Prostate gland (tissue), 2 donors: ENCODE measurements at regions not wholly inside any gene's neighbourhood (a gene's known extent, or its start where the extent isn't known, plus 50 kb on each side); places are given as distances from the start of the nearest gene placed in this dataset.

ENCODE experiments used
- DNase-seq: peaks from one replicate; pipeline ENCODE4 v3.0.0-alpha.2; 2019; ENCODE audit warnings: low spot score
- H3K27ac ChIP-seq, 2 donors: fragments of 200-600 bp; sonication (generic); 2 replicates each; pipeline ENCODE4 v1.5.1; 2017 to 2019
- H3K27me3 ChIP-seq: fragments of 200-600 bp; sonication (generic); replicated peaks from 2 replicates; pipeline ENCODE4 v1.5.1; 2019; ENCODE audit not compliant: insufficient read depth
- H3K36me3 ChIP-seq, 2 donors: fragments of 200-600 bp; sonication (generic); 1 replicate in 1 of 2; 2 replicates in 1 of 2; pipeline versions ENCODE4 v1.5.1 to v1.8.1; 2017 to 2019
- H3K4me1 ChIP-seq: fragments of 200-600 bp; sonication (generic); replicated peaks from 2 replicates; pipeline ENCODE4 v1.5.1; 2019
- H3K4me3 ChIP-seq, 2 donors: fragments of 200-600 bp; sonication (generic); 2 replicates each; pipeline ENCODE4 v1.5.1; 2017 to 2019
- H3K9me3 ChIP-seq: fragments of 200-600 bp; sonication (generic); 2 replicates; pipeline ENCODE4 v1.5.1; 2017
- POLR2A ChIP-seq: fragments of 450-650 bp; IDR thresholded peaks from one replicate; pipeline ENCODE4 v1.6.1; 2016; ENCODE audit warnings: antibody characterized with exemption, mild to moderate bottlenecking
- POLR2AphosphoS5 ChIP-seq: sonication (generic); formaldehyde crosslinking; IDR thresholded peaks from one replicate; pipeline ENCODE4 v1.6.1; 2017; ENCODE audit warnings: antibody characterized with exemption
- WGBS: methylation state at CpG from one replicate; pipeline ENCODE4 v1.1.5; 2018; 5-methylcytosine and 5-hydroxymethylcytosine counted together
- intact Hi-C: fragments of 100-400 bp; cut with DNase I; formaldehyde crosslinking; loops from one replicate; pipeline ENCODE4 v1.14.2; 2022
- TF ChIP-seq, protein P1 (sequence below), 4 experiments: fragments of 200-600 bp in 2 of 4; fragments of 450-650 bp in 2 of 4; sonication (generic) in 2 of 4; IDR thresholded peaks; 1 replicate in 3 of 4; 2 replicates in 1 of 4; pipeline ENCODE4 v1.5.1; 2016 to 2019; ENCODE audit warnings: antibody characterized with exemption in 4 of 4, mild to moderate bottlenecking in 2 of 4, moderate library complexity in 2 of 4

GRCh38 chr3:34758630-34759261, 880.6 kb upstream of the ARPP21 start:
- no peak for TF ChIP-seq POLR2A
- TF ChIP-seq, protein P1, sequence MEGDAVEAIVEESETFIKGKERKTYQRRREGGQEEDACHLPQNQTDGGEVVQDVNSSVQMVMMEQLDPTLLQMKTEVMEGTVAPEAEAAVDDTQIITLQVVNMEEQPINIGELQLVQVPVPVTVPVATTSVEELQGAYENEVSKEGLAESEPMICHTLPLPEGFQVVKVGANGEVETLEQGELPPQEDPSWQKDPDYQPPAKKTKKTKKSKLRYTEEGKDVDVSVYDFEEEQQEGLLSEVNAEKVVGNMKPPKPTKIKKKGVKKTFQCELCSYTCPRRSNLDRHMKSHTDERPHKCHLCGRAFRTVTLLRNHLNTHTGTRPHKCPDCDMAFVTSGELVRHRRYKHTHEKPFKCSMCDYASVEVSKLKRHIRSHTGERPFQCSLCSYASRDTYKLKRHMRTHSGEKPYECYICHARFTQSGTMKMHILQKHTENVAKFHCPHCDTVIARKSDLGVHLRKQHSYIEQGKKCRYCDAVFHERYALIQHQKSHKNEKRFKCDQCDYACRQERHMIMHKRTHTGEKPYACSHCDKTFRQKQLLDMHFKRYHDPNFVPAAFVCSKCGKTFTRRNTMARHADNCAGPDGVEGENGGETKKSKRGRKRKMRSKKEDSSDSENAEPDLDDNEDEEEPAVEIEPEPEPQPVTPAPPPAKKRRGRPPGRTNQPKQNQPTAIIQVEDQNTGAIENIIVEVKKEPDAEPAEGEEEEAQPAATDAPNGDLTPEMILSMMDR (IDR thresholded peaks at IDR 0.05), result no peak
- TF ChIP-seq POLR2AphosphoS5, result no peak
- no peaks in the 10 kb centered on the region for H3K36me3 ChIP-seq
- intact Hi-C loops, result no loop called here
- no peak for DNase-seq
- WGBS, result 85% methylated on average over 9 of the region's 9 CpGs
- H3K4me3 ChIP-seq, result no peak overlapping the region
- H3K27ac ChIP-seq, result no peak overlapping the region
- no peaks in the 10 kb centered on the region for H3K9me3 ChIP-seq
- H3K27me3 ChIP-seq, result no peaks in the 10 kb centered on the region
- H3K4me1 ChIP-seq, result no peaks in the 10 kb centered on the region

GRCh38 chr3:34777386-34777785, 861.9 kb upstream of the ARPP21 start:
- 60% methylated on average over 4 of the region's 4 CpGs for WGBS
- no peak for TF ChIP-seq POLR2A
- no peak for TF ChIP-seq POLR2AphosphoS5
- Histone ChIP-seq H3K4me1 (no peaks in the 10 kb centered on the region), H3K27ac (no peak overlapping the region), H3K36me3 (no peaks in the 10 kb centered on the region), H3K4me3 (no peak overlapping the region), H3K9me3 (no peaks in the 10 kb centered on the region), H3K27me3 (no peaks in the 10 kb centered on the region)
- intact Hi-C loops, result no loop called here
- no peak for DNase-seq

GRCh38 chr3:34779092-34779491, 860.2 kb upstream of the ARPP21 start:
- Histone ChIP-seq H3K9me3 (no peaks in the 10 kb centered on the region), H3K36me3 (no peaks in the 10 kb centered on the region), H3K4me3 (no peak overlapping the region), H3K4me1 (no peaks in the 10 kb centered on the region), H3K27ac (no peak overlapping the region), H3K27me3 (no peaks in the 10 kb centered on the region)
- no peak for TF ChIP-seq POLR2AphosphoS5
- TF ChIP-seq, protein P1 (IDR thresholded peaks at IDR 0.05), result no peak
- TF ChIP-seq POLR2A, result no peak
- intact Hi-C loops, result no loop called here
- no peak for DNase-seq
- WGBS, result 96% methylated on average over 1 of the region's 1 CpG

- DNase-seq, result no peak
- no peaks in the 10 kb centered on the region for H3K4me1 ChIP-seq
- H3K27ac ChIP-seq, result no peak overlapping the region
- intact Hi-C loops, result no loop called here
- no peaks in the 10 kb centered on the region for H3K36me3 ChIP-seq
- TF ChIP-seq POLR2AphosphoS5 (no peak), POLR2A (no peak)
- TF ChIP-seq, protein P1 (IDR thresholded peaks at IDR 0.05), result no peak
- H3K4me3 ChIP-seq, result no peak overlapping the region
- H3K9me3 ChIP-seq, result no peaks in the 10 kb centered on the region
- WGBS, result 80% methylated on average over 5 of the region's 5 CpGs
- no peaks in the 10 kb centered on the region for H3K27me3 ChIP-seq
Measured at GRCh38 chr3:34780294-34780693, 859.0 kb upstream of the ARPP21 start.

GRCh38 chr3:34780973-34781372, 858.4 kb upstream of the ARPP21 start:
- intact Hi-C loops, result no loop called here
- H3K27me3 ChIP-seq, result no peaks in the 10 kb centered on the region
- no peaks in the 10 kb centered on the region for H3K9me3 ChIP-seq
- WGBS, result 76% methylated on average over 4 of the region's 4 CpGs
- no peaks in the 10 kb centered on the region for H3K36me3 ChIP-seq
- TF ChIP-seq POLR2AphosphoS5 (no peak), POLR2A (no peak)
- TF ChIP-seq, protein P1 (IDR thresholded peaks at IDR 0.05), result no peak
- DNase-seq, result no peak
- no peak overlapping the region for H3K4me3 ChIP-seq
- no peaks in the 10 kb centered on the region for H3K4me1 ChIP-seq
- H3K27ac ChIP-seq, result no peak overlapping the region
